GM21390 (cell line): ENCODE measurements at regions not wholly inside any gene's neighbourhood (a gene's known extent, or its start where the extent isn't known, plus 50 kb on each side); places are given as distances from the start of the nearest gene placed in this dataset.
"Not testable (repeated sequence)": the region's sequence is repeated elsewhere in the genome, so short reads cannot be mapped to it uniquely, and the experiment has no call there.

Experiments
- ATAC-seq: cut with Tn5 transposase; IDR thresholded peaks from one replicate; pipeline ENCODE4 v1.9.1; 2021; ENCODE audit not compliant: unreplicated experiment

DNA sequence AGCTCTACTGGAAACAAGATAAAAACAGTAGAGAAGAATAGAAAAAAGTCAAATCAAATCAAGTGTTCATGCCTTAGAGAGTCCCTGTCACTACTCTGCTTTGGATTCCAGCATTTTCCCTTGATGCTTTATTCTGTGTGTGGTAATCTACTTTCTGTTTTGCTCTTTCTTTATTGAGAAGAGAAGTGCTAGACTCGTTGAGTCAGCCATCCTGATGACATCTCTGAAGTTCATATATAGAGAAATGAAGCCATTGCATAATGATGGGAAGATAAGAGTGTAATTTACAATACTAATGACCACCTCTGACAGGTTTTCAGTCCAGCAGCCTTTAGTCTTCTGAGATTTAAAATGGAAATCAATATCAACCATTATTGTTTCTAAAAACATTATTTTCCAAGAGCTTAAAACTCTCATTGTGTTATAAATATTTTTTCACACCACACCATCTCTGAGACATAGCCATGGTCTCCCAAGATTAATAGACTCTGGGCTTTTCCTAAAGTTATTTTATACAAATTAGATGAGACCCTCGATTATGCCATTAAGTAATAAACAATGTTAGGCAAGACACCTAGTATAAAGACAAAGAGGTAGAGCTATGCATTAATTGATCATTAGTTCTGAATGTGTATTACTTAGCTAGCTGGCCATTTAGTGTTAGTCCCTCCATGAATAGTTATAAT lies 679.0 kb upstream of the ACVR2A start:
- ATAC-seq, result no peak

- no peak for ATAC-seq
These were observed 680.3 kb upstream of the ACVR2A start for GRCh38 chr2:147164563-147164962.

DNA sequence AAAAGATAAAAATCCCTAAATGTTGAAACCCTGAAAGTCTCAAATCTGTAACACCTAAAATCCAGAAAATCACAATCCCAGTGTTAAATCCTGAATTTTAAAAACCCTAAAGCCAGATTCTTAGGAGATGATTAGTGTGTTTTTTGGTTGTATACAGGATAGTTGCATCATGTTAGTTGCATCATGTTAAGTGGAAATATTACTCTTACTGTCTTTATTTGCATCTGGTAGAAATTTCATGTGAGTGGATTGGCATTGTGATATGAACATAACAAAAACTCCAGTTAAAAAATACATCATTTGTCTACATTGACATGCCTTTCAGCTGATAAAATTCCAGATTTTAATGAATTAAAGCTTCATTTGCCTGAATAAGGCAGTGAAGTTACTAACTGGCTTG lies 683.1 kb upstream of the ACVR2A start:
- ATAC-seq, result no peak

- no peak for ATAC-seq
These were observed 687.9 kb upstream of the ACVR2A start for GRCh38 chr2:147156970-147157369.

- no peak for ATAC-seq
These were observed 694.6 kb upstream of the ACVR2A start for GRCh38 chr2:147150241-147150635.

DNA sequence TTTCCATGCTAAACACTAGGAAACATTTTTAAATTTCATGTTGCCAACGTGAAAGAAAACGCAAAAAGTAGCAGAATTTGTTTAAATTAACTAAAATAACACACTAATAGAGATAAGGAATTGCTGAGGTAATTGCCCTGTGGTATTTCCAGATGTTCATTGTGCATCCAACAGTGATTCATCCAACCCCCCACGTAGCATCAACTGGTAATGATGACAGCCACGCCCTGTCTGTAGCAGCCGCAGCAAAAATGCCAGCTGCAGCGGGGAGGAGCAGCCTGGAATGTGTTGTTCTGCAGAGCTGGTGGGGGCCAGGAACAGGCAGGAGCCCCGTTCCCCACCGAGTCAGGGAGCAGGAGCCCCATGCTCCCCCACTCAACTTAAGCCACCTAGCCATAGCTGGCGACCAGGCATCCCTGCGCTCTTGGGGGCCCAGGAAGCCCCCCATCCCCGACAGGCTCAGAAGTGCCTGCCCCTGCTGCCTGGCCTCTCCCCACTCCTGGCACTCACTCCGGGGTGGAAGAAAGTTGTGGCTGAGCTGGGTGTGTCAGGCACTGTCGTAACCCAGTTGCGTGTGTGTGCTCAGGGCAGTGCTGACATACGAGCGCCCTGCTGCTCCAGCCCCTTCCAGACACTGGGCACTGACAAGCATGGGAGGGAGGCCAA lies 695.1 kb upstream of the ACVR2A start:
- ATAC-seq, result no peak

DNA sequence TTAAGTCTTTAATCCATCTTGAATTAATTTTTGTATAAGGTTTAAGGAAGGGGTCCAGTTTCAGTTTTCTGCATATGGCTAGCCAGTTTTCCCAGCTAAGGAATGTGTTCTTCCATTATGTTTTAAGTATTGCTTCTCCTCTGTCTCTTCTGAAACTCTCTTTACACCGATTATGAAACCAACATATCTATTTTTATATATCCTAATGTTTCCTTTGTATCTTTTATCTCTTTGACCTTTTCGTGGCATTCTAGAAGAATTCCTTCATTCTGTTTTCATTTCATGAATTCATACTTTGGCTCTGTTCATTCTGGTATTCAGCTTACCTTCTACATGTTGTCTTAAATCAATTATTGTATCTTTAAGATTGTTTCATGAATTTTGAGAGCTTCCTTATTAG lies 697.0 kb upstream of the ACVR2A start:
- ATAC-seq, result no peak

DNA sequence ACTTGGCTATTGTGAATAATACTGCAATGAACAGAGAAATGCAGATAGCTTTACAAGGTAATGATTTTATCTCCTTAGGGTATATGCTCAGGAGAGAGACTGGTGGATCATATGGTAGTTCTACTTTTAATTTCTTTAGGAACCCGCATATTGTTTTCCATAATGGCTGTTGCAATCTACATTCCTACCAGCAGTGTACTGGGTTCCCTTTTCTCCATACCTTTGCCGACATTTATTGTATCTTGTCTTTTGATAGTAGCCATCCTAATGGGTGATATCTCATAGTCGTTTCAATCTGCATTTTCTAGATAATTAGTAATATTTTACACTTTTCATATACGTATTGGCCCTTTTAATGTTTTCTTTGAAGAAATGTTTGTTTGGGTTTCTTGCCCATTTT lies 702.9 kb upstream of the ACVR2A start:
- no peak for ATAC-seq

DNA sequence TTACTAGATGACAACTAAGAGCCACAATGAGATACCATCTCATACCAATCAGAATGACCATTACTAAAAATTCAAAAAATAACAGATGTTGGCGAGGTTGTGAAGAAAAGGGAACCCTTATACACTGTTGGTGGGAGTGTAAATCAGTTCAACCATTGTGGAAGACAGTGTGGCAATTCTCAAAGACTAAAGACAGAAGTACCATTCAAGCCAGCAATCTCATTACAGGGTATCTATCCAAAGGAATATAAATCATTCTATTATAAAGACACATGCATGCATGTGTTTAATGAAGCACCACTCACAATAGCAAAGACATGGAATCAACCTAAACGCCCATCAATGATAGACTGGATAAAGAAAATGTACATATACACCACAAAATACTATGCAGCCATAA lies 705.1 kb upstream of the ACVR2A start:
- not testable (repeated sequence) for ATAC-seq

DNA sequence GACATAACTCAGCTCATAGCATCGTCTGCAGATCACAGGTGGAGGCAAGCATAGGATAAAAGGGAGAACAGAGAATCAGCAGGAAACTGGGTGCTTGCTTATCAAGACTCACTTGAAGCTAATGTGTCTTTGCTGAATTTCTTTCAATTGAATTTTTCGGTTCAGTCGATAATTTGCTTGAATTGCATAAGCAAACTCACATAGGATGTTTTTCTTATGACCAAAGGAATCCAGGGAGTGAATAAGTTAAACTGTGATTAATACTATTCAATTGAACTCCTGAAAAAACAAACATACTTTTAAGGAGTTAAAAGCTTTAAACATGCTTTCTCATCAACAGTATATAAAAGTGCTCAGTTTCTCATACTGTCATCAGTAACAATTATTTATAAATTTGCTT lies 707.1 kb upstream of the ACVR2A start:
- no peak for ATAC-seq

DNA sequence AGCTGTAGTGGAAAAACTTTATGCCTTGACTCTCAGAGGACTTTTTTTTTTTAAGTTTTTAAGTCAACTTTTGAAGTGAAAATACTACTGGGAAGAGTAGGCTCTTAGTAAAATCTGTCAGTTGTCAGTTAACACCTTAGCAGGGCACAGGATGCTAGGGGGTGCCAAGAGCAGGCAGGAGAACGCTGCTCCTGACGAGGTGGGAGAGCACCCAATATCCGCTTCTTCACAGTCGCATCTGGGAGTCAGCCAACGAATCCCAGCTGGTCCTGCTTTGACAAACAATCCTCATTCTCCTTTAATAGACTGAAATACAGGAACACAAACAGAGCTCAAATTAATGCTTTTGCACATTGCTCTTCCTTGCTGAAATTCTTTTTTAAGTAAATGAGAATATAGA lies 709.5 kb upstream of the ACVR2A start:
- no peak for ATAC-seq

DNA sequence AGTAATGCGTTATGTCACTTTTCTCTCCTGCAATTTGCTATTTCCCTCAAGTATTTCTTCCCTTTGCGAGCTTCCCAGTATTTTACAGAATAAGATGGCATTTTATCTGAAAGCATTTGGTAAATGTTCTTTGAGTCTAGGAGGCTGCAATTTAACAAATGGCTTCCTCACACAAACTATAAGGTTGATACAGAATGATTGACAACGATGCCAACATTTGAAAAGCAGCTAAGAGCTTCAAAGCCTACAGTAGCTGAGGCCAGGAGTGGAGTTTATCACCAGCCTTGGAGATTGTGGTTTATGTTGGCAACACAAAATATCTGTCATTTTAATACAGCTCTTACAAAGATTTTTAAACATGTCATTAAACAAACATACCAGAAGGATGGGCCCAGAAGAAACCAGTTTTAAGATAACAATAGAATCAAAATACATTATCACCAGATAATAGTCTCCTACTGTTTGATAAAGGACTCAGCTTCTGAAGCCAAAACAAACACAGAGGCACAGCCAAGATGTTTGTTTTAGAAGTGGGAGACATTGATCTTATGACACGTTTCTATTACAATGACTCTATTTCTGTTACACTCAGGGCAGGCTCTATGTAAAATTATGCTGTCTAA lies 711.4 kb upstream of the ACVR2A start:
- no peak for ATAC-seq

DNA sequence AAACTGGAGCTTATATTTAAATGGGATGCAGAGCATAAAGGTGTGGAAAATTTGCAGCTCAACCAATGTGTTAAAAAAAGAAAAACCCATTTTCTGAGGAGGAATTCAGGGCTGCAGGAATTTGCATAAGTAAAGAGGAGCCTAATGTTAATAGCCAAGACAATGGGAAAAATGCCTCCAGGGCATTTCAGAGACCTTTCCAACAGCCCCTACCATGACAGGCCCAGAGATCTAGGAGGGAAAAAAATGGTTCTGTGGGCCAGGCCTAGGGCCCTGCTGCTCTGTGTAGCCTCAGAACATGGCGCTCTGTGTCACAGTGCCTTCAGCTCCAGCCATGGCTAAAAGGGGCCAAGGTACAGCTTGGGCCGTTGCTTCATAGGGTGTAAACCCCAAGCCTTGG lies 719.7 kb upstream of the ACVR2A start:
- no peak for ATAC-seq

DNA sequence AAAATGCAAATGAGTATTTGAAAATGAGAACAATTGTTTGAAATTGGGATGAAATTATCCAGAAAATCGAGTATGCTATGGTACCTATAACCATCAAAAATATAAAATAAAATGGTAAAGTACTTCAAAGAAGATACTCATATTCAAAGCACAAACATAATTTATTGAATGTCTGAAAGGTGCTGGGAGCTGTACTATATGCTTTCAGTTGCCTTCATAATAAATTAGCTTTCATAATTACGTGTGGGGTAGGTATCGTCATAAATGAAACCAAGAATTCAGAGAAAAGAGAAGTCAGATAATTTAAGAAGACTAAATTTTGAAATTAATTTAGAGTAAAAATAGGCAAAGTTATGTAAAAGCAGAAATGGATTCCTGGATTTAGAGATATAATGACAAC lies 721.9 kb upstream of the ACVR2A start:
- ATAC-seq, result no peak

GRCh38 chr2:147110962-147111361 lies 733.9 kb upstream of the ACVR2A start:
- ATAC-seq, result no peak

- ATAC-seq, result no peak
These were observed 734.5 kb upstream of the ACVR2A start for GRCh38 chr2:147110317-147110716.

GRCh38 chr2:147109291-147109690 lies 735.5 kb upstream of the ACVR2A start:
- no peak for ATAC-seq

- ATAC-seq, result no peak
These were observed 736.3 kb upstream of the ACVR2A start for GRCh38 chr2:147108548-147108947.

- ATAC-seq, result no peak
These were observed 742.7 kb upstream of the ACVR2A start for GRCh38 chr2:147101941-147102790.

- no peak for ATAC-seq
These were observed 744.3 kb upstream of the ACVR2A start for GRCh38 chr2:147100406-147101035.

GRCh38 chr2:147099845-147100244 lies 745.0 kb upstream of the ACVR2A start:
- no peak for ATAC-seq
